GM18951 (cell line): ENCODE measurements at regions not wholly inside any gene's neighbourhood (a gene's known extent, or its start where the extent isn't known, plus 50 kb on each side); places are given as distances from the start of the nearest gene placed in this dataset.

Experiments used
- POLR2A ChIP-seq: IDR thresholded peaks from 4 replicates; pipeline ENCODE4 v1.6.1; 2011; ENCODE audit warnings: mild to moderate bottlenecking; ENCODE audit not compliant: insufficient read length, insufficient read depth; ENCODE audit errors: extremely low read depth
- in situ Hi-C: fragments of 300-500 bp; cut with MboI; formaldehyde crosslinking; loops from one replicate; pipeline ENCODE4 v1.12.0; 2022; ENCODE audit warnings: low sequenced_read_pairs, mixed read lengths, inconsistent platforms; ENCODE audit not compliant: unreplicated experiment

GRCh38 chr11:122509091-122509490 is 146.4 kb upstream of the UBASH3B start:
- in situ Hi-C loops: loop anchor here (25.0 kb wide), 1 partner anchor 847 kb away; no protein-coding TSS in a partner anchor
- no peak for TF ChIP-seq POLR2A

GRCh38 chr11:122505304-122506006 is 150.1 kb upstream of the UBASH3B start:
- in situ Hi-C loops: loop anchor here (25.0 kb wide), 1 partner anchor 843 kb away; no protein-coding TSS in a partner anchor
- TF ChIP-seq POLR2A: no peak

GRCh38 chr11:122494221-122494620 is 161.3 kb upstream of the UBASH3B start:
- in situ Hi-C loops: no loop called here
- TF ChIP-seq POLR2A: no peak

- TF ChIP-seq POLR2A: no peak
- in situ Hi-C loops: no loop called here
Observed at GRCh38 chr11:122491509-122491908, 164.0 kb upstream of the UBASH3B start.

GRCh38 chr11:122488892-122489706 is 166.4 kb upstream of the UBASH3B start:
- in situ Hi-C loops: no loop called here
- no peak for TF ChIP-seq POLR2A

GRCh38 chr11:122487669-122488068 is 167.9 kb upstream of the UBASH3B start:
- in situ Hi-C loops: no loop called here
- no peak for TF ChIP-seq POLR2A

GRCh38 chr11:122486793-122487495 is 168.6 kb upstream of the UBASH3B start:
- in situ Hi-C loops: no loop called here
- no peak for TF ChIP-seq POLR2A

- no peak for TF ChIP-seq POLR2A
- in situ Hi-C loops: no loop called here
Observed at GRCh38 chr11:122478986-122479385, 176.5 kb upstream of the UBASH3B start.

GRCh38 chr11:122468965-122469364 is 186.6 kb upstream of the UBASH3B start:
- in situ Hi-C loops: no loop called here
- no peak for TF ChIP-seq POLR2A

GRCh38 chr11:122463530-122463929 is 192.0 kb upstream of the UBASH3B start:
- no peak for TF ChIP-seq POLR2A
- in situ Hi-C loops: no loop called here

GRCh38 chr11:122459064-122459463 is 196.5 kb upstream of the UBASH3B start:
- no peak for TF ChIP-seq POLR2A
- in situ Hi-C loops: no loop called here

GRCh38 chr11:122453586-122453985 is 201.9 kb upstream of the UBASH3B start:
- in situ Hi-C loops: no loop called here

GRCh38 chr11:122451911-122452310 is 203.6 kb upstream of the UBASH3B start:
- TF ChIP-seq POLR2A: no peak
- in situ Hi-C loops: no loop called here

More at GRCh38 chr11:122453586-122453985, 201.9 kb upstream of the UBASH3B start:
- no peak for TF ChIP-seq POLR2A
